Mucosa of descending colon (tissue), 3 donors: ENCODE measurements at regions not wholly inside any gene's neighbourhood (a gene's known extent, or its start where the extent isn't known, plus 50 kb on each side); places are given as distances from the start of the nearest gene placed in this dataset.

Experiments used
- ATAC-seq: fragments of 200-7000 bp; cut with Tn5 transposase; one replicate; pipeline ENCODE4 v1.9.1; 2020; ENCODE audit warnings: mild to moderate bottlenecking, moderate library complexity
- DNase-seq, 3 donors: peaks; one replicate each; pipeline ENCODE4 v3.0.0-alpha.2; 2020
- H3K36me3 ChIP-seq: fragments of 200-600 bp; one replicate; pipeline ENCODE4 v1.8.0; 2021; ENCODE audit warnings: low read depth, mild to moderate bottlenecking
- H3K4me1 ChIP-seq: fragments of 200-600 bp; one replicate; pipeline ENCODE4 v1.8.0; 2021; ENCODE audit warnings: low read depth, mild to moderate bottlenecking
- H3K4me3 ChIP-seq: fragments of 200-600 bp; one replicate; pipeline ENCODE4 v1.8.0; 2021; ENCODE audit warnings: mild to moderate bottlenecking
- H3K9me3 ChIP-seq: fragments of 200-600 bp; one replicate; pipeline ENCODE4 v1.8.0; 2021; ENCODE audit warnings: mild to moderate bottlenecking
- CTCF ChIP-seq: fragments of 200-600 bp; IDR thresholded peaks from one replicate; pipeline ENCODE4 v1.8.0; 2022; ENCODE audit warnings: antibody characterized with exemption, mild to moderate bottlenecking
- intact Hi-C, 2 donors: fragments of 100-400 bp; cut with DNase I in 1 of 2; cut with micrococcal nuclease in 1 of 2; formaldehyde crosslinking; loops; one replicate each; pipeline versions ENCODE4 v1.11.0 to v1.11.1; 2022; cut with DNase I, micrococcal nuclease
- donor health status: DM: no; HTN: no; CAD: no; lungs with moderate emphysema.
- donor health status: DM: no; HTN: no; CAD: no.
- donor health status: DM: no; HTN: yes; CAD: no.

- Histone ChIP-seq H3K9me3 (no peaks in the 10 kb centered on the region), H3K4me1 (no peaks in the 10 kb centered on the region), H3K36me3 (no peaks in the 10 kb centered on the region), H3K4me3 (no peak overlapping the region)
- TF ChIP-seq CTCF: no peak
- no peak for DNase-seq
- no peak for ATAC-seq
- intact Hi-C loops: no loop called here
Measured at GRCh38 chr6:163944897-163945296, 530.4 kb downstream of the QKI start.

GRCh38 chr6:163943607-163944385 is 529.3 kb downstream of the QKI start:
- intact Hi-C loops: no loop called here
- Histone ChIP-seq H3K4me1 (no peaks in the 10 kb centered on the region), H3K9me3 (no peaks in the 10 kb centered on the region), H3K4me3 (no peak overlapping the region), H3K36me3 (no peaks in the 10 kb centered on the region)
- ATAC-seq: no peak
- no peak for TF ChIP-seq CTCF
- DNase-seq: no peak

GRCh38 chr6:163942790-163943189 is 528.3 kb downstream of the QKI start:
- H3K9me3 ChIP-seq: no peaks in the 10 kb centered on the region
- no peak for ATAC-seq
- intact Hi-C loops: no loop called here
- no peak for TF ChIP-seq CTCF
- H3K36me3 ChIP-seq: no peaks in the 10 kb centered on the region
- H3K4me3 ChIP-seq: no peak overlapping the region
- no peak for DNase-seq
- no peaks in the 10 kb centered on the region for H3K4me1 ChIP-seq

GRCh38 chr6:163941624-163941976 is 527.1 kb downstream of the QKI start:
- ATAC-seq (no peak), DNase-seq (no peak)
- H3K36me3 ChIP-seq: no peaks in the 10 kb centered on the region
- no peak overlapping the region for H3K4me3 ChIP-seq
- H3K4me1 ChIP-seq: no peaks in the 10 kb centered on the region
- no peaks in the 10 kb centered on the region for H3K9me3 ChIP-seq
- TF ChIP-seq CTCF: no peak
- intact Hi-C loops: no loop called here

- Histone ChIP-seq H3K9me3 (no peaks in the 10 kb centered on the region), H3K36me3 (no peaks in the 10 kb centered on the region), H3K4me1 (no peaks in the 10 kb centered on the region), H3K4me3 (no peak overlapping the region)
- intact Hi-C loops: no loop called here
- DNase-seq (no peak), ATAC-seq (no peak)
- TF ChIP-seq CTCF: no peak
Measured at GRCh38 chr6:163940705-163941623, 526.4 kb downstream of the QKI start.
